ENCODE measurements at regions not wholly inside any gene's neighbourhood (a gene's known extent, or its start where the extent isn't known, plus 50 kb on each side); places are given as distances from the start of the nearest gene placed in this dataset.
"Not testable (repeated sequence)": the region's sequence is repeated elsewhere in the genome, so short reads cannot be mapped to it uniquely, and the experiment has no call there.

- no peaks in the 10 kb centered on the region for H3K9me3 ChIP-seq (ENCODE audit: control insufficient read depth in 1 of 2, low read length in 2 of 2)
- no peaks in the 10 kb centered on the region for H3K4me1 ChIP-seq (ENCODE audit: control insufficient read depth in 1 of 2, insufficient read depth in 2 of 2, low read length in 2 of 2)
- no peaks in the 10 kb centered on the region for H3K36me3 ChIP-seq (ENCODE audit: control insufficient read depth in 1 of 2, insufficient read depth in 2 of 2, low read length in 2 of 2)
- H3K27me3 ChIP-seq (ENCODE audit: control insufficient read depth in 1 of 2, insufficient read depth in 2 of 2, low read length in 2 of 2) = no peaks in the 10 kb centered on the region
- H3K4me3 ChIP-seq (ENCODE audit: low read depth in 1 of 2, low read length in 2 of 2) = no peak overlapping the region
- H3K27ac ChIP-seq (ENCODE audit: low read depth, low read length) = no peak overlapping the region
- H3K9ac ChIP-seq (ENCODE audit: low read depth in 1 of 2, low read length in 2 of 2) = no peak overlapping the region
These were observed 326.4 kb downstream of the DCHS2 start for GRCh38 chr4:154164931-154165839.

GRCh38 chr4:154160519-154161301 lies 330.9 kb downstream of the DCHS2 start:
- H3K9ac ChIP-seq (ENCODE audit: low read depth in 1 of 2, low read length in 2 of 2) = no peak overlapping the region
- no peaks in the 10 kb centered on the region for H3K4me1 ChIP-seq (ENCODE audit: control insufficient read depth in 1 of 2, insufficient read depth in 2 of 2, low read length in 2 of 2)
- no peak overlapping the region for H3K4me3 ChIP-seq (ENCODE audit: low read depth in 1 of 2, low read length in 2 of 2)
- no peaks in the 10 kb centered on the region for H3K36me3 ChIP-seq (ENCODE audit: control insufficient read depth in 1 of 2, insufficient read depth in 2 of 2, low read length in 2 of 2)
- H3K9me3 ChIP-seq (ENCODE audit: control insufficient read depth in 1 of 2, low read length in 2 of 2) = no peaks in the 10 kb centered on the region
- H3K27me3 ChIP-seq (ENCODE audit: control insufficient read depth in 1 of 2, insufficient read depth in 2 of 2, low read length in 2 of 2) = no peaks in the 10 kb centered on the region
- H3K27ac ChIP-seq (ENCODE audit: low read depth, low read length) = no peak overlapping the region

- H3K9me3 ChIP-seq (ENCODE audit: control insufficient read depth in 1 of 2, low read length in 2 of 2) = no peaks in the 10 kb centered on the region
- no peaks in the 10 kb centered on the region for H3K27me3 ChIP-seq (ENCODE audit: control insufficient read depth in 1 of 2, insufficient read depth in 2 of 2, low read length in 2 of 2)
- H3K9ac ChIP-seq (ENCODE audit: low read depth in 1 of 2, low read length in 2 of 2) = no peak overlapping the region
- no peaks in the 10 kb centered on the region for H3K4me1 ChIP-seq (ENCODE audit: control insufficient read depth in 1 of 2, insufficient read depth in 2 of 2, low read length in 2 of 2)
- no peak overlapping the region for H3K4me3 ChIP-seq (ENCODE audit: low read depth in 1 of 2, low read length in 2 of 2)
- no peak overlapping the region for H3K27ac ChIP-seq (ENCODE audit: low read depth, low read length)
- no peaks in the 10 kb centered on the region for H3K36me3 ChIP-seq (ENCODE audit: control insufficient read depth in 1 of 2, insufficient read depth in 2 of 2, low read length in 2 of 2)
These were observed 333.0 kb downstream of the DCHS2 start for GRCh38 chr4:154158361-154159155.

GRCh38 chr4:154152546-154152945 lies 339.1 kb downstream of the DCHS2 start:
- H3K9me3 ChIP-seq (ENCODE audit: control insufficient read depth in 1 of 2, low read length in 2 of 2) = no peaks in the 10 kb centered on the region
- H3K4me1 ChIP-seq (ENCODE audit: control insufficient read depth in 1 of 2, insufficient read depth in 2 of 2, low read length in 2 of 2) = no peaks in the 10 kb centered on the region
- no peak overlapping the region for H3K27ac ChIP-seq (ENCODE audit: low read depth, low read length)
- no peaks in the 10 kb centered on the region for H3K36me3 ChIP-seq (ENCODE audit: control insufficient read depth in 1 of 2, insufficient read depth in 2 of 2, low read length in 2 of 2)
- H3K4me3 ChIP-seq (ENCODE audit: low read depth in 1 of 2, low read length in 2 of 2) = no peak overlapping the region
- H3K27me3 ChIP-seq (ENCODE audit: control insufficient read depth in 1 of 2, insufficient read depth in 2 of 2, low read length in 2 of 2) = no peaks in the 10 kb centered on the region
- H3K9ac ChIP-seq (ENCODE audit: low read depth in 1 of 2, low read length in 2 of 2) = no peak overlapping the region

GRCh38 chr4:154149236-154149635 lies 342.4 kb downstream of the DCHS2 start:
- H3K4me1 ChIP-seq (ENCODE audit: control insufficient read depth in 1 of 2, insufficient read depth in 2 of 2, low read length in 2 of 2); H3K9ac ChIP-seq (ENCODE audit: low read depth in 1 of 2, low read length in 2 of 2); H3K36me3 ChIP-seq (ENCODE audit: control insufficient read depth in 1 of 2, insufficient read depth in 2 of 2, low read length in 2 of 2); H3K27ac ChIP-seq (ENCODE audit: low read depth, low read length); H3K9me3 ChIP-seq (ENCODE audit: control insufficient read depth in 1 of 2, low read length in 2 of 2); H3K4me3 ChIP-seq (ENCODE audit: low read depth in 1 of 2, low read length in 2 of 2); H3K27me3 ChIP-seq (ENCODE audit: control insufficient read depth in 1 of 2, insufficient read depth in 2 of 2, low read length in 2 of 2): not testable (repeated sequence)

- Histone ChIP-seq H3K27me3 (ENCODE audit: control insufficient read depth in 1 of 2, insufficient read depth in 2 of 2, low read length in 2 of 2) (no peaks in the 10 kb centered on the region), H3K4me1 (ENCODE audit: control insufficient read depth in 1 of 2, insufficient read depth in 2 of 2, low read length in 2 of 2) (no peaks in the 10 kb centered on the region), H3K4me3 (ENCODE audit: low read depth in 1 of 2, low read length in 2 of 2) (no peak overlapping the region), H3K9ac (ENCODE audit: low read depth in 1 of 2, low read length in 2 of 2) (no peak overlapping the region), H3K27ac (ENCODE audit: low read depth, low read length) (no peak overlapping the region), H3K9me3 (ENCODE audit: control insufficient read depth in 1 of 2, low read length in 2 of 2) (no peaks in the 10 kb centered on the region), H3K36me3 (ENCODE audit: control insufficient read depth in 1 of 2, insufficient read depth in 2 of 2, low read length in 2 of 2) (no peaks in the 10 kb centered on the region)
These were observed 347.9 kb downstream of the DCHS2 start for GRCh38 chr4:154143720-154144119.

- Histone ChIP-seq H3K9ac (ENCODE audit: low read depth in 1 of 2, low read length in 2 of 2) (no peak overlapping the region), H3K9me3 (ENCODE audit: control insufficient read depth in 1 of 2, low read length in 2 of 2) (no peaks in the 10 kb centered on the region), H3K36me3 (ENCODE audit: control insufficient read depth in 1 of 2, insufficient read depth in 2 of 2, low read length in 2 of 2) (no peaks in the 10 kb centered on the region), H3K4me3 (ENCODE audit: low read depth in 1 of 2, low read length in 2 of 2) (no peak overlapping the region), H3K4me1 (ENCODE audit: control insufficient read depth in 1 of 2, insufficient read depth in 2 of 2, low read length in 2 of 2) (no peaks in the 10 kb centered on the region), H3K27me3 (ENCODE audit: control insufficient read depth in 1 of 2, insufficient read depth in 2 of 2, low read length in 2 of 2) (no peaks in the 10 kb centered on the region), H3K27ac (ENCODE audit: low read depth, low read length) (no peak overlapping the region)
These were observed 348.9 kb downstream of the DCHS2 start for GRCh38 chr4:154142664-154143063.

- no peaks in the 10 kb centered on the region for H3K4me1 ChIP-seq (ENCODE audit: control insufficient read depth in 1 of 2, insufficient read depth in 2 of 2, low read length in 2 of 2)
- H3K27ac ChIP-seq (ENCODE audit: low read depth, low read length) = no peak overlapping the region
- H3K27me3 ChIP-seq (ENCODE audit: control insufficient read depth in 1 of 2, insufficient read depth in 2 of 2, low read length in 2 of 2) = no peaks in the 10 kb centered on the region
- H3K9me3 ChIP-seq (ENCODE audit: control insufficient read depth in 1 of 2, low read length in 2 of 2) = no peaks in the 10 kb centered on the region
- H3K36me3 ChIP-seq (ENCODE audit: control insufficient read depth in 1 of 2, insufficient read depth in 2 of 2, low read length in 2 of 2) = no peaks in the 10 kb centered on the region
- no peak overlapping the region for H3K4me3 ChIP-seq (ENCODE audit: low read depth in 1 of 2, low read length in 2 of 2)
- no peak overlapping the region for H3K9ac ChIP-seq (ENCODE audit: low read depth in 1 of 2, low read length in 2 of 2)
These were observed 350.7 kb downstream of the DCHS2 start for GRCh38 chr4:154140869-154141268.

- H3K9me3 ChIP-seq (ENCODE audit: control insufficient read depth in 1 of 2, low read length in 2 of 2) = no peaks in the 10 kb centered on the region
These were observed 348.5 kb upstream of the SFRP2 start for GRCh38 chr4:154137320-154137905.

More at GRCh38 chr4:154137320-154137905, 348.5 kb upstream of the SFRP2 start:
- H3K4me3 ChIP-seq (ENCODE audit: low read depth in 1 of 2, low read length in 2 of 2) = no peak overlapping the region
- H3K36me3 ChIP-seq (ENCODE audit: control insufficient read depth in 1 of 2, insufficient read depth in 2 of 2, low read length in 2 of 2) = no peaks in the 10 kb centered on the region
- H3K27me3 ChIP-seq (ENCODE audit: control insufficient read depth in 1 of 2, insufficient read depth in 2 of 2, low read length in 2 of 2) = no peaks in the 10 kb centered on the region
- no peaks in the 10 kb centered on the region for H3K4me1 ChIP-seq (ENCODE audit: control insufficient read depth in 1 of 2, insufficient read depth in 2 of 2, low read length in 2 of 2)
- H3K27ac ChIP-seq (ENCODE audit: low read depth, low read length) = no peak overlapping the region
- H3K9ac ChIP-seq (ENCODE audit: low read depth in 1 of 2, low read length in 2 of 2) = no peak overlapping the region
